ENCODE measurements at regions not wholly inside any gene's neighbourhood (a gene's known extent, or its start where the extent isn't known, plus 50 kb on each side); places are given as distances from the start of the nearest gene placed in this dataset.

- no peak overlapping the region for H3K4me3 ChIP-seq (ENCODE audit: low read depth, low read length)
- TF ChIP-seq, protein P1, sequence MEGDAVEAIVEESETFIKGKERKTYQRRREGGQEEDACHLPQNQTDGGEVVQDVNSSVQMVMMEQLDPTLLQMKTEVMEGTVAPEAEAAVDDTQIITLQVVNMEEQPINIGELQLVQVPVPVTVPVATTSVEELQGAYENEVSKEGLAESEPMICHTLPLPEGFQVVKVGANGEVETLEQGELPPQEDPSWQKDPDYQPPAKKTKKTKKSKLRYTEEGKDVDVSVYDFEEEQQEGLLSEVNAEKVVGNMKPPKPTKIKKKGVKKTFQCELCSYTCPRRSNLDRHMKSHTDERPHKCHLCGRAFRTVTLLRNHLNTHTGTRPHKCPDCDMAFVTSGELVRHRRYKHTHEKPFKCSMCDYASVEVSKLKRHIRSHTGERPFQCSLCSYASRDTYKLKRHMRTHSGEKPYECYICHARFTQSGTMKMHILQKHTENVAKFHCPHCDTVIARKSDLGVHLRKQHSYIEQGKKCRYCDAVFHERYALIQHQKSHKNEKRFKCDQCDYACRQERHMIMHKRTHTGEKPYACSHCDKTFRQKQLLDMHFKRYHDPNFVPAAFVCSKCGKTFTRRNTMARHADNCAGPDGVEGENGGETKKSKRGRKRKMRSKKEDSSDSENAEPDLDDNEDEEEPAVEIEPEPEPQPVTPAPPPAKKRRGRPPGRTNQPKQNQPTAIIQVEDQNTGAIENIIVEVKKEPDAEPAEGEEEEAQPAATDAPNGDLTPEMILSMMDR (IDR thresholded peaks at IDR 0.05; ENCODE audit: insufficient read depth, low read depth, low read length, missing control alignments): no peak
- DNase-seq (ENCODE audit: low read depth): peak; percentile 44
Observed at GRCh38 chr1:23624440-23624839, 65.1 kb upstream of the ID3 start.

GRCh38 chr1:23622284-23622683 lies 63.0 kb upstream of the ID3 start:
- no peak for DNase-seq (ENCODE audit: low read depth)
- no peak overlapping the region for H3K4me3 ChIP-seq (ENCODE audit: low read depth, low read length)
- TF ChIP-seq, protein P1 (IDR thresholded peaks at IDR 0.05; ENCODE audit: insufficient read depth, low read depth, low read length, missing control alignments): no peak

DNA sequence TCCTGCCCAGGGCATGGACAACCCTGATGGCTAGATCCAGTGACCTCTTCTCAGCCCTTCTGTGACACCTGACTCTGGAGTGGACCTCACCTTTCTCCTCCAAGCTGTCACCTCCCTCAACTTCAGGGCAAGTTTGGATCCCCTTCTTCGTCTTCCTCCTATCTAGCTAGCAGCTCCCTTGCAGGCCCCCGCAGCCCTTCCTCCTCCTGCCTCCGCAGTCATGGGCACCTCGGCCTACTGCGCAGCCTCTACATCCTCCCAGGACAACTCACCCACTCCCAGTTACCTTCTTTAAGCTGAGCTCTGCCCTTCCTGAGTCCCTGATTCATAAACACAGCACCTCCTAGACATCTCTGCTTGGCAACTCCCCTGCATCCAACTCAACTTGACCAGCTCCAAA lies 61.3 kb upstream of the ID3 start:
- TF ChIP-seq, protein P1 (IDR thresholded peaks at IDR 0.05; ENCODE audit: insufficient read depth, low read depth, low read length, missing control alignments): no peak
- H3K4me3 ChIP-seq (ENCODE audit: low read depth, low read length): no peak overlapping the region
- no peak for DNase-seq (ENCODE audit: low read depth)

DNA sequence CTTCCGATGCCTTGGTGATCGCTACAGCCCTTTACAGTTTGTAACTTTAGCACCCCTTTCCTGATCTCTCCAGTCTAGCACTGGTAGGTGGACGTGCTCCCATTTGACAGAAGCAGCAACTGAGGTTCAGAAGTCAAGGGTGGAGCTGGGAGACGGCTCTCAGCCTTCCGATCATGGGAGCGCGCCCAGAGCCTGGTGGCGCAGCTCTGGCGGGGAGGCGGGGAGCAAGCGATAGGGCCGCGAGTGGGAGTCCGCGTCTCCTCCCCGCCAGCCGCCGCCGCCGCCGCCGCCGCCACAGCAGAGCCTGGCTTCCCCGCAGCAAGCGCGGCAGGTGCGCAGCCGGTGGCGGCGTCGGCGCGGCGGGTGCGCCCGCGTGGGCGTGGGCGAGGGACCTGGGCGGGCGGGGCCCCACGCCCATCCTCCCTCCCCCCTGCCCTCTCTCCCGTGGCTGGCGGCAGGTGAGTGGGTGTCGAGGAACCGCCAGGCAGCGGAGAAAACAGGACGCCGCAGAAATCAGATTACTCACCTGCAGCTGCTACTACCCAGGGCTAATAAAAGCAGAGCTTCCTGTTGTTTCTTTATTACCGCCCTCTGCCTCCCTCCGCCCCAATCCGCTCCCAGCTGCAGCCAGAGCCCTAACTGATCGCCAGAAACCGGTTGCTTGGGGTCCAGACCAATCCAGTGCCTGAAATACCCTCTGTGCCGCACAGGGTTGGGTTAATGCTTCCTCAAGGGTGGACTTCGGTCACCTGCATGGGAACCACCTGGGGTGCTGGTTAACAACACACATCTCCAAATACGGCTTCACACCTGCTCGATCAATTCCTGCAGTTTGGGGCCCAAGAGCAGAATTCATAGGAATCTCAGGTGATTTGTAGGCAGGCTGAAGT lies 60.2 kb upstream of the ID3 start:
- H3K4me3 ChIP-seq (ENCODE audit: low read depth, low read length): peak overlapping the region; percentile 44
- TF ChIP-seq, protein P1 (IDR thresholded peaks at IDR 0.05; ENCODE audit: insufficient read depth, low read depth, low read length, missing control alignments): no peak
- peak; percentile 83 for DNase-seq (ENCODE audit: low read depth)

GRCh38 chr1:23618586-23619083 lies 59.3 kb upstream of the ID3 start:
- no peak overlapping the region; the same call in 1 of the 2 replicates for H3K4me3 ChIP-seq (ENCODE audit: low read depth, low read length)
- TF ChIP-seq, protein P1 (IDR thresholded peaks at IDR 0.05; ENCODE audit: insufficient read depth, low read depth, low read length, missing control alignments): no peak
- DNase-seq (ENCODE audit: low read depth): no peak

- TF ChIP-seq, protein P1 (IDR thresholded peaks at IDR 0.05; ENCODE audit: insufficient read depth, low read depth, low read length, missing control alignments): no peak
- no peak overlapping the region for H3K4me3 ChIP-seq (ENCODE audit: low read depth, low read length)
- no peak for DNase-seq (ENCODE audit: low read depth)
Observed at GRCh38 chr1:23617084-23617521, 57.8 kb upstream of the ID3 start.

Data from GM12865 (cell line).